ENCODE measurements at regions not wholly inside any gene's neighbourhood (a gene's known extent, or its start where the extent isn't known, plus 50 kb on each side); places are given as distances from the start of the nearest gene placed in this dataset.

DNA sequence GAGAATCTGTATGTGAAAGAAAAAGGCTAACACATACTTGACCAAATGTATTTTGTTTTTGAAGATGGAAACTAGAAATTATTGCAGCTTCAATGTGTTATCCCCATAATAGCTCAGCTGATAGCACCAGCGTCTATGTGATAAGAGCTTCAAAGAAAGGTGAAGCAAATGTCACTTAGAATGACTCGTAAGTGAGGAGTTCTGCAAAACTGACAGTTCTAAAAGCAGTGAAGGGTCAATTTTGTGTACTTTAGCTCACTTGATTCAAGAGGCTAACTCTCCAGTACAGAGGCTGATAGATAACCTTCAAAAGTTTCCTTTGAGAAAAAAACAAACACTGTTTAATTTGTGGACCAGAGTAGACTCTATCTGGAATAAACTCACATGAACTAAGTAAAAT is 87.2 kb upstream of the CARD18 start:
- no peak overlapping the region for H3K4me3 ChIP-seq
- H2AFZ ChIP-seq = no peak overlapping the region
- no peaks in the 10 kb centered on the region for H3K79me2 ChIP-seq (ENCODE audit: insufficient read depth)
- H3K9me3 ChIP-seq (ENCODE audit: low read depth) = no peaks in the 10 kb centered on the region
- no peak overlapping the region for H3K9ac ChIP-seq
- H3K27me3 ChIP-seq (replicated peaks; ENCODE audit: insufficient read depth) = no peaks in the 10 kb centered on the region
- no peak for TF ChIP-seq EZH2phosphoT487 (IDR thresholded peaks at IDR 0.05; ENCODE audit: insufficient read depth, low read depth)
- no peak for TF ChIP-seq EZH2 (IDR thresholded peaks at IDR 0.05; ENCODE audit: insufficient read depth, poor library complexity, severe bottlenecking)
- WGBS, 2 experiments (ENCODE audit: low coverage in 1 of 2, low lambda C conversion rate in 2 of 2, missing lambda C conversion rate in 2 of 2) = 87 to 92% methylated on average over 2 of the region's 2 CpGs
- peaks cover 27% of the 10 kb centered on the region for H3K4me1 ChIP-seq (ENCODE audit: insufficient read depth)
- in situ Hi-C loops (cut with MboI) = no loop called here
- no peak overlapping the region for H3K27ac ChIP-seq
- H3F3A ChIP-seq (ENCODE audit: insufficient read depth) = peaks cover 12% of the 10 kb centered on the region; the same call in 1 of the 2 replicates
- H4K20me1 ChIP-seq (ENCODE audit: insufficient read depth) = no peaks in the 10 kb centered on the region
- H3K4me2 ChIP-seq (ENCODE audit: unreplicated experiment) = no peak overlapping the region
- H3K36me3 ChIP-seq (ENCODE audit: low read depth) = no peaks in the 10 kb centered on the region
- DNase-seq = no peak
- H3K9me2 ChIP-seq (ENCODE audit: insufficient read depth) = no peaks in the 10 kb centered on the region

DNA sequence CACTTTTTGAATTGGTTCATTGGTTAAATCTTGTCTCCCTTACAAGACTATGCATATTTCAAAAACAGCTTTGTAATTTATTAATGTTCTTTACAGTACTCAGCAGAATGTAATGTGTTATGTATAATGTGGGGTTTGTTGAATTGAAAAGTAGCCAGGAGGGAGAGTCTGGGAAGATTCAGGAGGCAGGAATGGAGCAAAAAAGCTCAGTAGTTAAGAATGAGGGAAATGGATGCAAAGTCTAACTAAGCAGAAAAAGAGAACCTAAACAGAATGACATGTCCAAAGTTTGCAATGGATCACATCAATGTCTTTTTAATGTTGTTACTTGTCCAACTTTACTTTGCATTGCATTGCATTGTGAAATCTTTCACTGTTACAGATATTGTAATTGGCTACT is 86.5 kb upstream of the CARD18 start:
- Histone ChIP-seq H3K79me2 (ENCODE audit: insufficient read depth) (no peaks in the 10 kb centered on the region), H3K36me3 (ENCODE audit: low read depth) (no peaks in the 10 kb centered on the region), H3K27me3 (replicated peaks; ENCODE audit: insufficient read depth) (no peaks in the 10 kb centered on the region), H3K9ac (no peak overlapping the region), H3F3A (ENCODE audit: insufficient read depth) (peaks cover 12% of the 10 kb centered on the region; the same call in 1 of the 2 replicates), H3K9me2 (ENCODE audit: insufficient read depth) (no peaks in the 10 kb centered on the region), H3K4me2 (ENCODE audit: unreplicated experiment) (no peak overlapping the region), H3K9me3 (ENCODE audit: low read depth) (no peaks in the 10 kb centered on the region), H3K4me1 (ENCODE audit: insufficient read depth) (peaks cover 27% of the 10 kb centered on the region), H4K20me1 (ENCODE audit: insufficient read depth) (no peaks in the 10 kb centered on the region), H3K4me3 (no peak overlapping the region), H3K27ac (no peak overlapping the region), H2AFZ (no peak overlapping the region)
- peak; percentile 40 for DNase-seq
- TF ChIP-seq EZH2 (IDR thresholded peaks at IDR 0.05; ENCODE audit: insufficient read depth, poor library complexity, severe bottlenecking) = no peak
- TF ChIP-seq EZH2phosphoT487 (IDR thresholded peaks at IDR 0.05; ENCODE audit: insufficient read depth, low read depth) = no peak
- in situ Hi-C loops (cut with MboI) = no loop called here

DNA sequence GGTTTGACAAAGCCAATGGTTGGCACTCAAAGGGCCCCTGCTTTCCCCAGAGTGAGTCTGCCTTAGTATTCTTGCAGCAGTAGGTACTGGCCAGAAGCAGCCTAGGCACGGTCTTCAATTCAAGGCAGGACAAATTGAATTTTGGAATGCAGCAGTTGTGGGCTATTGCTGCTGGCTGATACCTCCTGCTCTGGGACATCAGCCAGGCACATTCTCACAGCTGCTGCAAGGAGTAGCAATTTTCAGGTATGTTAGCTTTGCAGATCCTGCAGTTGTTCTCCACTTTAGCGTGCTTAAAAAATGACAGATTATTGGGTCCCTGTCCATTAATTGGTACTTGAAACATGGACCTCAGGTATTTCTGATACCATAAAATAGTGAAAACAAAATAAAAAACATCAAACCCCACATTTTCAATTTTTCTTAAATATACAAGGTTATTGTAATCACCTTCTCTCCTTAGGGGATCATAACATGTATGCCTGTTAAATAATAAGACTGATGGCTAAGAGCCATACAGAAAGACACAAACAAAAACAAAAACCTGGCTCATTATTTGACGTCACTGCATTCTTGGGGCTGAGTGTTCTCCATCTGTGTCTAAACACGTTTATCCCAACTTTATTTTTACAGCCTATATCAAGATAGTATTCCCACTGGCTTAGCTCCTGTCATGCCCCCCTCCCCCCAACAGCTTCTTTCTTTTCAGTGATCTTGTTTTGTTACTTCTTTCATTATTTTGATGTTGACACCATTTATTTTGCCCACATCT is 85.1 kb upstream of the CARD18 start:
- no peaks in the 10 kb centered on the region for H3K9me2 ChIP-seq (ENCODE audit: insufficient read depth)
- H3F3A ChIP-seq (ENCODE audit: insufficient read depth) = peaks cover 12% of the 10 kb centered on the region; the same call in 1 of the 2 replicates
- no peak overlapping the region for H3K4me3 ChIP-seq
- H3K9ac ChIP-seq = no peak overlapping the region
- H2AFZ ChIP-seq = no peak overlapping the region
- no peak overlapping the region for H3K4me2 ChIP-seq (ENCODE audit: unreplicated experiment)
- no peaks in the 10 kb centered on the region for H3K27me3 ChIP-seq (replicated peaks; ENCODE audit: insufficient read depth)
- no peak overlapping the region for H3K27ac ChIP-seq
- peaks cover 24% of the 10 kb centered on the region for H3K4me1 ChIP-seq (ENCODE audit: insufficient read depth)
- WGBS, 2 experiments (ENCODE audit: low coverage in 1 of 2, low lambda C conversion rate in 2 of 2, missing lambda C conversion rate in 2 of 2) = 62 to 73% methylated on average over 4 of the region's 4 CpGs
- no peaks in the 10 kb centered on the region for H4K20me1 ChIP-seq (ENCODE audit: insufficient read depth)
- no peak for DNase-seq
- no peaks in the 10 kb centered on the region for H3K9me3 ChIP-seq (ENCODE audit: low read depth)
- no peaks in the 10 kb centered on the region for H3K36me3 ChIP-seq (ENCODE audit: low read depth)
- in situ Hi-C loops (cut with MboI) = no loop called here
- H3K79me2 ChIP-seq (ENCODE audit: insufficient read depth) = no peaks in the 10 kb centered on the region
- TF ChIP-seq EZH2 (IDR thresholded peaks at IDR 0.05; ENCODE audit: insufficient read depth, poor library complexity, severe bottlenecking) = no peak
- TF ChIP-seq EZH2phosphoT487 (IDR thresholded peaks at IDR 0.05; ENCODE audit: insufficient read depth, low read depth) = no peak

DNA sequence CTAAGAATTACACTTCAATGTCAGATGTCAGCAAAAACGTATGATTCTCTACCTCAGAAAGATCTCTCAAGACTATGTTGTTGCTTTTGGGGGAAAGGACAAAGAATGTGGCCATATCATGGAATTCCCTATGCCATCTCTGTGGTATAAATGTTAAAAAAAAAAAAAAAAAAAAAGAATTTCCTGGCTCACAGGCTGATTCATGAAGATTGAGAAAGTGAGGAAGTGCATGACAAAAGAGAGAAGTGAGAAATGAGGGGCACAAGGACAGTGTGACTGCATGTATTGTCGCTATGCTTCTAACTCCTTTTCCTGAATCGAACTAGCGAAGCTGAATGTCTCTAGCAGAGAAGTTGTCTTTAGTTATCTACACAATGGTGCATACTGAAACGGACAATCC is 80.6 kb upstream of the CARD18 start:
- no peak overlapping the region for H2AFZ ChIP-seq
- H3K9ac ChIP-seq = no peak overlapping the region
- H3K79me2 ChIP-seq (ENCODE audit: insufficient read depth) = no peaks in the 10 kb centered on the region
- no peak overlapping the region for H3K27ac ChIP-seq
- no peak overlapping the region for H3K4me2 ChIP-seq (ENCODE audit: unreplicated experiment)
- TF ChIP-seq EZH2phosphoT487 (IDR thresholded peaks at IDR 0.05; ENCODE audit: insufficient read depth, low read depth) (no peak), EZH2 (IDR thresholded peaks at IDR 0.05; ENCODE audit: insufficient read depth, poor library complexity, severe bottlenecking) (no peak)
- no peaks in the 10 kb centered on the region for H3K9me2 ChIP-seq (ENCODE audit: insufficient read depth)
- H3K36me3 ChIP-seq (ENCODE audit: low read depth) = no peaks in the 10 kb centered on the region
- H4K20me1 ChIP-seq (ENCODE audit: insufficient read depth) = no peaks in the 10 kb centered on the region
- H3K4me1 ChIP-seq (ENCODE audit: insufficient read depth) = peaks cover 4% of the 10 kb centered on the region; the same call in 1 of the 2 replicates
- H3K4me3 ChIP-seq = no peak overlapping the region
- H3F3A ChIP-seq (ENCODE audit: insufficient read depth) = no peaks in the 10 kb centered on the region
- no peaks in the 10 kb centered on the region for H3K9me3 ChIP-seq (ENCODE audit: low read depth)
- WGBS, 2 experiments (ENCODE audit: low coverage in 1 of 2, low lambda C conversion rate in 2 of 2, missing lambda C conversion rate in 2 of 2) = 76 to 82% methylated on average over 5 of the region's 5 CpGs
- no peaks in the 10 kb centered on the region for H3K27me3 ChIP-seq (replicated peaks; ENCODE audit: insufficient read depth)
- in situ Hi-C loops (cut with MboI) = no loop called here
- DNase-seq = no peak
